Mesendoderm (in vitro differentiated cells): ENCODE measurements at regions not wholly inside any gene's neighbourhood (a gene's known extent, or its start where the extent isn't known, plus 50 kb on each side); places are given as distances from the start of the nearest gene placed in this dataset.

ENCODE experiments used
- DNase-seq: peaks from one replicate; pipeline ENCODE4 v3.0.0; 2013
- H2AK5ac ChIP-seq: 2 replicates; pipeline ENCODE4 v1.6.1; 2013; ENCODE audit warnings: low read length, inconsistent platforms
- H2BK120ac ChIP-seq: 2 replicates; pipeline ENCODE4 v1.6.1; 2013; ENCODE audit warnings: low read depth, mild to moderate bottlenecking, low read length, moderate library complexity, mixed read lengths
- H2BK15ac ChIP-seq: replicated peaks from 2 replicates; pipeline ENCODE4 v1.6.1; 2013; ENCODE audit warnings: low read depth, mild to moderate bottlenecking, moderate library complexity
- H2BK5ac ChIP-seq: 2 replicates; pipeline ENCODE4 v1.6.1; 2013; ENCODE audit warnings: low read length, inconsistent platforms
- H3K18ac ChIP-seq: 2 replicates; pipeline ENCODE4 v1.6.1; 2013; ENCODE audit warnings: mild to moderate bottlenecking, low read length, mixed read lengths
- H3K23ac ChIP-seq: one replicate; pipeline ENCODE4 v1.6.1; 2013; ENCODE audit warnings: low read length
- H3K27ac ChIP-seq: 2 replicates; pipeline ENCODE4 v1.5.1; 2013; ENCODE audit warnings: low read depth, mild to moderate bottlenecking, inconsistent platforms, low read length, moderate library complexity
- H3K27me3 ChIP-seq: 2 replicates; pipeline ENCODE4 v1.6.1; 2013; ENCODE audit warnings: low read length, control low read depth, mild to moderate bottlenecking, inconsistent platforms; ENCODE audit not compliant: insufficient read depth, poor library complexity
- H3K36me3 ChIP-seq: 2 replicates; pipeline ENCODE4 v1.6.1; 2013; ENCODE audit warnings: low read length, inconsistent platforms; ENCODE audit not compliant: control insufficient read depth, insufficient read depth
- H3K4ac ChIP-seq: one replicate; pipeline ENCODE4 v1.6.1; 2013; ENCODE audit warnings: low read depth, mild to moderate bottlenecking, low read length, moderate library complexity
- H3K4me1 ChIP-seq: 2 replicates; pipeline ENCODE4 v1.6.1; 2013; ENCODE audit warnings: low read depth, low read length, inconsistent platforms; ENCODE audit not compliant: control insufficient read depth
- H3K4me2 ChIP-seq: 2 replicates; pipeline ENCODE4 v1.6.1; 2013; ENCODE audit warnings: low read length
- H3K4me3 ChIP-seq: 2 replicates; pipeline ENCODE4 v1.5.1; 2013; ENCODE audit warnings: mild to moderate bottlenecking, low read length
- H3K56ac ChIP-seq: one replicate; pipeline ENCODE4 v1.6.1; 2013; ENCODE audit warnings: low read length
- H3K79me1 ChIP-seq: 2 replicates; pipeline ENCODE4 v1.6.1; 2013; ENCODE audit warnings: low read length, inconsistent platforms
- H3K79me2 ChIP-seq: 2 replicates; pipeline ENCODE4 v1.6.1; 2013; ENCODE audit warnings: mild to moderate bottlenecking, low read length; ENCODE audit not compliant: control insufficient read depth, insufficient read depth
- H3K9ac ChIP-seq: 2 replicates; pipeline ENCODE4 v1.6.1; 2013; ENCODE audit warnings: low read length, inconsistent platforms
- H4K5ac ChIP-seq: one replicate; pipeline ENCODE4 v1.6.1; 2013; ENCODE audit warnings: low read length
- H4K8ac ChIP-seq: one replicate; pipeline ENCODE4 v1.6.1; 2013; ENCODE audit warnings: low read depth, mild to moderate bottlenecking, control low read depth, low read length, moderate library complexity
- WGBS: extraction: QIAGEN DNeasy Blood & Tissue Kit; methylation state at CpG from one replicate; pipeline ENCODE4 v1.1.7; 2013; ENCODE audit warnings: low lambda C conversion rate, missing lambda C conversion rate; ENCODE audit not compliant: insufficient coverage; ENCODE audit errors: extremely low coverage; 5-methylcytosine and 5-hydroxymethylcytosine counted together

DNA sequence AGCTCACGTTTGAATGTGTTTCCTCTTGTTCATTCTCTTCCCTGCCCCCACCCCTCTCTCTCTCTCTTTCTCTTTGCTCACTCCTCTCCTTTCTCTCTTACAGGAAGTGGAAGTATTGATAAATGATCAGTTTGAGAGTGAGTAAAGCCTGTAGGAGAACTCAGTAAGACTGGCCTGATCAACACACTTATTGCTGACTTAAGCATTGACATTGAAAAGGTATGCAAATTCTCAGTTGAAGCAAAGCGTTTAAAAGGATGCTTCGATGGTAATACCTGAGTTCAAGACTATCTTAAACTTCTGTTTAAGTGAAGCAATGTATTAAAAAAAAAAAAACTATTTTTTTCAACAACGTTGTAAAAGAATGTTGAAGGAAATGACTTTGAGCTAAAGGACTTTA, 115.7 kb upstream of the DDX18 start:
- no peak for DNase-seq
- no peaks in the 10 kb centered on the region for H3K79me1 ChIP-seq
- no peak overlapping the region for H3K4ac ChIP-seq
- no peaks in the 10 kb centered on the region for H3K36me3 ChIP-seq
- H3K18ac ChIP-seq, result no peak overlapping the region
- no peak overlapping the region for H2BK120ac ChIP-seq
- H3K4me1 ChIP-seq, result no peaks in the 10 kb centered on the region
- H4K5ac ChIP-seq, result no peak overlapping the region
- no peak overlapping the region for H2BK15ac ChIP-seq
- no peaks in the 10 kb centered on the region for H3K79me2 ChIP-seq
- no peaks in the 10 kb centered on the region for H3K27me3 ChIP-seq
- H2AK5ac ChIP-seq, result no peak overlapping the region
- no peak overlapping the region for H3K4me2 ChIP-seq
- H3K56ac ChIP-seq, result no peak overlapping the region
- H3K27ac ChIP-seq, result no peak overlapping the region
- H2BK5ac ChIP-seq, result no peak overlapping the region
- no peak overlapping the region for H4K8ac ChIP-seq
- H3K4me3 ChIP-seq, result no peak overlapping the region
- no CpG with 5 or more reads among the region's 4 CpGs for WGBS
- no peak overlapping the region for H3K9ac ChIP-seq
- H3K23ac ChIP-seq, result no peak overlapping the region

DNA sequence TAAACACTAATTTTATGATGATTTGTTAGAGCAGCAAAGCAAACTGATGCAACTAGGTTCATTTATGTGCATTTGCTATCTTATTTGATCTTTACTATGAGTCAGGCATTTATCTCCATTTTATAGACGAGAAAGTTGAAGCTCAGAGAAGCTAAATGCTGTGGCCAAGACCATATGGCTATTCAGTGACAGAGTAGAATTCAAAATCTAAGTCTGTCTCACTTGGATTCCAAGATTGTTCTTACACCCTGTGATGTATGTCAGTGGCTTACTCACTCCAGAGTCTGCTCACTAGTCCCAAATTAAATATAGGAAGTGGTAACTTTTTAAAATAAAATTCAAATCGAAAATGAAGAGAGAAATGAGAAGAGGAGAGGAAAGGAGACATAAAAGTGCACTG, 114.0 kb upstream of the DDX18 start:
- Histone ChIP-seq H3K27ac (no peak overlapping the region), H2BK15ac (no peak overlapping the region), H3K9ac (no peak overlapping the region), H3K18ac (no peak overlapping the region), H2BK5ac (no peak overlapping the region), H3K36me3 (no peaks in the 10 kb centered on the region), H3K4me1 (no peaks in the 10 kb centered on the region), H2BK120ac (no peak overlapping the region), H3K4me2 (no peak overlapping the region), H3K4me3 (no peak overlapping the region), H4K5ac (no peak overlapping the region), H3K23ac (no peak overlapping the region), H4K8ac (no peak overlapping the region), H3K79me2 (no peaks in the 10 kb centered on the region), H3K4ac (no peak overlapping the region), H3K56ac (no peak overlapping the region), H3K79me1 (no peaks in the 10 kb centered on the region), H2AK5ac (no peak overlapping the region), H3K27me3 (no peaks in the 10 kb centered on the region)
- DNase-seq, result no peak
- WGBS, result no CpG with 5 or more reads among the region's 2 CpGs

DNA sequence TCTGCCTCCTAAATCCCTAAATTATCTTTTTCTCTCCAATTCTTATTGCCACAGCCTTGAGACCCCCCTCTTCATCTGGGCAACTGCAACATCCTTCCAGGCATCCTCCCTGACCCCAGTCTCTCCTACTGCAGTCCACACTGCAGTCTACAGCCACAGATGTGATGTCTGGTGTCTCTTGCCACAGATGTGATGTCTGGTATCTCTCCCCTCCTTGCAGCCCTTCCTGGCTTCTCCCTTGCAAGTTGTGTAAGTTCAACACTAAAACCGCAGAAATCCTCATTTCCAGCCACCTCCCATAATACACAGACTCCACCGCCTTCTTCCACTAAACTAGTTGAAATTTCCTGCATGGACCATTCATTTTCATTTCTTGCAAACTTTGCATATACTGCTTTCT, 113.1 kb upstream of the DDX18 start:
- no peak overlapping the region for H3K4ac ChIP-seq
- H3K4me2 ChIP-seq, result no peak overlapping the region
- H3K36me3 ChIP-seq, result no peaks in the 10 kb centered on the region
- H3K23ac ChIP-seq, result no peak overlapping the region
- no peak overlapping the region for H2AK5ac ChIP-seq
- H3K18ac ChIP-seq, result no peak overlapping the region
- no peaks in the 10 kb centered on the region for H3K79me1 ChIP-seq
- H3K9ac ChIP-seq, result no peak overlapping the region
- no peak overlapping the region for H4K5ac ChIP-seq
- no peak for DNase-seq
- no peak overlapping the region for H2BK5ac ChIP-seq
- no peaks in the 10 kb centered on the region for H3K79me2 ChIP-seq
- no peak overlapping the region for H3K27ac ChIP-seq
- H2BK120ac ChIP-seq, result no peak overlapping the region
- no peak overlapping the region for H4K8ac ChIP-seq
- no peak overlapping the region for H3K4me3 ChIP-seq
- H3K27me3 ChIP-seq, result no peaks in the 10 kb centered on the region
- H2BK15ac ChIP-seq, result no peak overlapping the region
- no CpG with 5 or more reads among the region's 2 CpGs for WGBS
- no peaks in the 10 kb centered on the region for H3K4me1 ChIP-seq
- no peak overlapping the region for H3K56ac ChIP-seq

DNA sequence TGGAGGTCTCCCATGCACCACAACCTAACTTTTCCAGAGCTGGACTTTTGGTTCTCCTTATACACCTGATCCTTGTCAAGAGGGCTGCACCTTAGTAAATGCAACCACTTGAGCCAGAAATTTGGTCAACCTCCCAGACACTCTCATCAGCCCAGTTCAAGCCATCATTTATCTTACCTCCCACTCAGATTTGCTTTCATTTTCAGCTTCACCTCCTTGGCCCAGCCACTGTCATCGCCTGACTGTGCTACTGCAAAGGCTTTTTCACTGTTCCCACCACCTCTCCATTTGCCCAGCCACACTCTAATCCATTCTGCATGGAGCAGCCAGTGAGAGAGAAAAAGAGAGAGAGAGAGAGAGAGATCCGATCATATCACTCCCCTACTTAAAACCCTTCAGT, 112.4 kb upstream of the DDX18 start:
- H2BK5ac ChIP-seq, result no peak overlapping the region
- no peak overlapping the region for H3K4me3 ChIP-seq
- no peaks in the 10 kb centered on the region for H3K36me3 ChIP-seq
- H3K9ac ChIP-seq, result no peak overlapping the region
- no peaks in the 10 kb centered on the region for H3K4me1 ChIP-seq
- no peak overlapping the region for H4K5ac ChIP-seq
- no peak overlapping the region for H3K4me2 ChIP-seq
- H3K79me1 ChIP-seq, result no peaks in the 10 kb centered on the region
- no peaks in the 10 kb centered on the region for H3K27me3 ChIP-seq
- no CpG with 5 or more reads among the region's 2 CpGs for WGBS
- no peak for DNase-seq
- no peak overlapping the region for H3K4ac ChIP-seq
- no peak overlapping the region for H4K8ac ChIP-seq
- no peak overlapping the region for H2BK120ac ChIP-seq
- H2AK5ac ChIP-seq, result no peak overlapping the region
- no peak overlapping the region for H2BK15ac ChIP-seq
- no peak overlapping the region for H3K56ac ChIP-seq
- no peak overlapping the region for H3K18ac ChIP-seq
- no peak overlapping the region for H3K27ac ChIP-seq
- H3K23ac ChIP-seq, result no peak overlapping the region
- H3K79me2 ChIP-seq, result no peaks in the 10 kb centered on the region

DNA sequence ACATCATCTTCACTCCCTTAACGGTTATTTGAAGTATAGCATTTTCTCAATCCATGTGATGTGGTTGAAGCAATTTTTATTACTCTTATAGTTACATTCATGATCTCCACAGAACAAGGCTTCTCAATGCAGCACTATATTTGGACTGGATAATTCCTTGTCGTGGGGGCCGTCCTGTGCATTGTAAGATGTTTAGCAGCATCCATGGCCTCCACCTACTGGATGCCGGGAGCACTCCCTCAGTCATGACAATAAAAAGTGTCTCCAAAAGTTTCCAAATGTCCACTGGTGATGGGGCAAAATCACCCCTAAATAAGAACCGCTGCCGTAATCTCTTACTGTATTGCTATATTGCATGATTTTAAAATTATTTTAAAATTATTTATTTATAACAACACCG, 110.6 kb upstream of the DDX18 start:
- Histone ChIP-seq H3K18ac (no peak overlapping the region), H4K5ac (no peak overlapping the region), H3K4me1 (no peaks in the 10 kb centered on the region)

DNA sequence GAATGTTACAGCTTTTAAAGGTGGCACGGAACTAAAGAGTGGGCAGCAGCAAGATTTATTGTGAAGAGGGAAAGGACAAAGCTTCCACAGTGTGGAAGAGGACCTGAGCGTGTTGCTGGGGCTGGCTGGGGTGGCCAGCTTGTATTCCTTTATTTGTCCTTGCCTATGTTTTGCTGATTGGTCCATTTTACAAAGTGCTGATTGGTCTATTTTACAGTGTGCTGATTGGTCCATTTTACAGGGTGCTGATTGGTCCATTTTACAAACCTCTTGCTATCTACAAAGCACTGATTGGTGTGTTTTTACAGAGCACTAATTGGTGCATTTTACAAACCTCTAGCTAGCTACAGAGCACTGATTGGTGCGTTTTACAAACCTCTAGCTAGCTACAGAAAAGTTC, 109.7 kb upstream of the DDX18 start:
- WGBS, result no CpG with 5 or more reads among the region's 3 CpGs
- Histone ChIP-seq H3K9ac (no peak overlapping the region), H2BK15ac (no peak overlapping the region), H3K27me3 (no peaks in the 10 kb centered on the region), H2BK120ac (no peak overlapping the region), H3K27ac (no peak overlapping the region), H2BK5ac (no peak overlapping the region), H4K8ac (no peak overlapping the region), H3K36me3 (no peaks in the 10 kb centered on the region), H3K79me2 (no peaks in the 10 kb centered on the region), H3K4me1 (no peaks in the 10 kb centered on the region), H2AK5ac (no peak overlapping the region), H3K23ac (no peak overlapping the region), H3K56ac (no peak overlapping the region), H3K4me3 (no peak overlapping the region), H3K79me1 (no peaks in the 10 kb centered on the region), H3K4me2 (no peak overlapping the region), H3K4ac (no peak overlapping the region), H4K5ac (no peak overlapping the region), H3K18ac (no peak overlapping the region)
- no peak for DNase-seq

More for the DNA sequence above, 110.6 kb upstream of the DDX18 start:
- Histone ChIP-seq H2BK15ac (no peak overlapping the region), H3K56ac (no peak overlapping the region), H3K23ac (no peak overlapping the region), H3K4me3 (no peak overlapping the region), H2BK120ac (no peak overlapping the region), H3K27me3 (no peaks in the 10 kb centered on the region), H3K27ac (no peak overlapping the region), H3K36me3 (no peaks in the 10 kb centered on the region), H2BK5ac (no peak overlapping the region), H3K4me2 (no peak overlapping the region), H3K79me1 (no peaks in the 10 kb centered on the region), H2AK5ac (no peak overlapping the region), H4K8ac (no peak overlapping the region), H3K79me2 (no peaks in the 10 kb centered on the region), H3K4ac (no peak overlapping the region), H3K9ac (no peak overlapping the region)
- DNase-seq, result peak; percentile 10
- WGBS, result 100% methylated on average over 1 of the region's 7 CpGs
